BLaER1 treated with 17β-estradiol and CSF1 and Interleukin-3, amounts not matched to agents 10 nM and 100 nM (cell line): ENCODE measurements at regions not wholly inside any gene's neighbourhood (a gene's known extent, or its start where the extent isn't known, plus 50 kb on each side); places are given as distances from the start of the nearest gene placed in this dataset.

Source experiments
- H3K27ac ChIP-seq, 11 experiments: shearing (Covaris generic); formaldehyde crosslinking; 2 replicates each; pipeline ENCODE4 v1.8.1; 2022
- H3K27me3 ChIP-seq, 11 experiments: shearing (Covaris generic); formaldehyde crosslinking; 2 replicates each; pipeline ENCODE4 v1.8.1; 2022
- H3K36me3 ChIP-seq, 11 experiments: shearing (Covaris generic); formaldehyde crosslinking; 2 replicates each; pipeline ENCODE4 v1.8.1; 2022
- H3K4me1 ChIP-seq, 10 experiments: shearing (Covaris generic); formaldehyde crosslinking; 2 replicates each; pipeline ENCODE4 v1.8.1; 2022
- H3K4me2 ChIP-seq, 11 experiments: shearing (Covaris generic); formaldehyde crosslinking; 2 replicates each; pipeline ENCODE4 v1.8.1; 2022
- H3K4me3 ChIP-seq, 10 experiments: shearing (Covaris generic); formaldehyde crosslinking; 2 replicates each; pipeline ENCODE4 v1.8.1; 2022
- H3K9ac ChIP-seq, 11 experiments: shearing (Covaris generic); formaldehyde crosslinking; 2 replicates each; pipeline ENCODE4 v1.8.1; 2022
- H3K9me3 ChIP-seq, 11 experiments: shearing (Covaris generic); formaldehyde crosslinking; replicated peaks in 1 of 11; 2 replicates each; pipeline ENCODE4 v1.8.1; 2022
- H4K20me1 ChIP-seq, 11 experiments: shearing (Covaris generic); formaldehyde crosslinking; 2 replicates each; pipeline ENCODE4 v1.8.1; 2022
- Cebpa-rat ChIP-seq, 11 experiments: shearing (Covaris generic); IDR thresholded peaks; 2 replicates each; pipeline ENCODE4 v1.8.1; 2022

GRCh38 chr5:124873713-124874112 lies 127.3 kb upstream of the ZNF608 start:
- H4K20me1 ChIP-seq: no peaks in the 10 kb centered on the region
- H3K27ac ChIP-seq: no peak overlapping the region
- H3K36me3 ChIP-seq: no peaks in the 10 kb centered on the region
- no peaks in the 10 kb centered on the region for H3K9me3 ChIP-seq
- H3K4me3 ChIP-seq: no peak overlapping the region
- no peak for TF ChIP-seq Cebpa-rat (IDR thresholded peaks at IDR 0.05)
- H3K27me3 ChIP-seq: no peaks in the 10 kb centered on the region
- H3K4me2 ChIP-seq: no peak overlapping the region
- H3K4me1 ChIP-seq: peaks cover 0 to 6% (median 2%) of the 10 kb centered on the region in 10 experiments; a peak in 11 of 20 replicates
- H3K9ac ChIP-seq: no peak overlapping the region

DNA sequence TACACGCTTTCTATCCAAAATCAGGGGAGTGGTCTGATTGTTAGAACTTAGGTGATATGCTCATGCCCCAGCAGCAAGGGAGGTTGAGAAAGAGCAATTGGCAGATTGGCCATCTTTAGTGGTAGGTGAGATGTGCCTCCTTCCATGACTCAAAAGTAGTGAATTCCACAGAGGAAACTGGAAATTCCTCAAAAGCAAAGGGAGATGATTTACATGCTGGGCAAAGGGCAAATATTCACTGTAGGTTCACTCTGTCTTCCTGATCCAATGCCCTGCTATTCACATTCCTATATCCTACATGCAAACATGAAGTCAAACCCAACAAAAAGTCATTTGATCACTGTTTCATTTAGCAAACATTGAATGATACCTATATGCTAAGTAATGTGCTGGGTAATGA lies 130.1 kb upstream of the ZNF608 start:
- Histone ChIP-seq H3K27ac (no peak overlapping the region), H3K9ac (no peak overlapping the region), H3K4me3 (no peak overlapping the region), H3K27me3 (no peaks in the 10 kb centered on the region), H3K9me3 (no peaks in the 10 kb centered on the region; a peak in 2 of 22 replicates), H4K20me1 (no peaks in the 10 kb centered on the region), H3K4me2 (no peak overlapping the region), H3K4me1 (peaks cover 0 to 28% (median 8%) of the 10 kb centered on the region in 10 experiments; a peak in 12 of 20 replicates), H3K36me3 (no peaks in the 10 kb centered on the region)
- no peak for TF ChIP-seq Cebpa-rat (IDR thresholded peaks at IDR 0.05)

DNA sequence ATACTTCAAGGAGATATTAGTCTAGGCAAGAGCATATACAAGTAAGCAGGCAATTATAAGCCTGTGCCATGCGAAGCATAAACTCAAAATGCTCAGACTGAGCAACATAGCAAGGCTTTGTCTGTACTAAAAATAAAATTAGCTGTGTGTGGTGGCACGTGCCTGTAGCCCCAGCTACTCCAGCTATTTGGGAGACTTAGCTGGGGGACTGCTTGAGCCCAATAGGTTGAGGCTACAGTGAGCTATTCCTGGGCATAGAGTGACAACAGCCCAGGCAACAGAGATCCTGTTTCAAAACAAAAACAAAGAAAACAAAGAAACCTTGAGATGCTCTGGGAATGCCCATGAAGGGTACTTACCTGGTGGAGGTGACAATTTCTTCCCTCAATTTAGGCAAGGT lies 130.5 kb upstream of the ZNF608 start:
- H3K27ac ChIP-seq: no peak overlapping the region
- no peak for TF ChIP-seq Cebpa-rat (IDR thresholded peaks at IDR 0.05)

GRCh38 chr5:124877501-124878146 lies 131.2 kb upstream of the ZNF608 start:
- peaks cover 0 to 30% (median 8%) of the 10 kb centered on the region in 10 experiments; a peak in 12 of 20 replicates for H3K4me1 ChIP-seq
- no peaks in the 10 kb centered on the region for H4K20me1 ChIP-seq
- no peak overlapping the region for H3K27ac ChIP-seq
- no peaks in the 10 kb centered on the region for H3K27me3 ChIP-seq
- no peaks in the 10 kb centered on the region; a peak in 2 of 22 replicates for H3K9me3 ChIP-seq
- H3K9ac ChIP-seq: no peak overlapping the region
- no peak overlapping the region for H3K4me2 ChIP-seq
- no peaks in the 10 kb centered on the region for H3K36me3 ChIP-seq
- TF ChIP-seq Cebpa-rat (IDR thresholded peaks at IDR 0.05): no peak
- H3K4me3 ChIP-seq: no peak overlapping the region

More for the DNA sequence above, 130.5 kb upstream of the ZNF608 start:
- no peaks in the 10 kb centered on the region for H4K20me1 ChIP-seq
- H3K36me3 ChIP-seq: no peaks in the 10 kb centered on the region
- no peak overlapping the region for H3K9ac ChIP-seq
- no peaks in the 10 kb centered on the region for H3K27me3 ChIP-seq
- H3K4me1 ChIP-seq: peaks cover 0 to 30% (median 8%) of the 10 kb centered on the region in 10 experiments; a peak in 12 of 20 replicates
- H3K4me2 ChIP-seq: no peak overlapping the region
- H3K9me3 ChIP-seq: no peaks in the 10 kb centered on the region; a peak in 2 of 22 replicates
- no peak overlapping the region for H3K4me3 ChIP-seq

DNA sequence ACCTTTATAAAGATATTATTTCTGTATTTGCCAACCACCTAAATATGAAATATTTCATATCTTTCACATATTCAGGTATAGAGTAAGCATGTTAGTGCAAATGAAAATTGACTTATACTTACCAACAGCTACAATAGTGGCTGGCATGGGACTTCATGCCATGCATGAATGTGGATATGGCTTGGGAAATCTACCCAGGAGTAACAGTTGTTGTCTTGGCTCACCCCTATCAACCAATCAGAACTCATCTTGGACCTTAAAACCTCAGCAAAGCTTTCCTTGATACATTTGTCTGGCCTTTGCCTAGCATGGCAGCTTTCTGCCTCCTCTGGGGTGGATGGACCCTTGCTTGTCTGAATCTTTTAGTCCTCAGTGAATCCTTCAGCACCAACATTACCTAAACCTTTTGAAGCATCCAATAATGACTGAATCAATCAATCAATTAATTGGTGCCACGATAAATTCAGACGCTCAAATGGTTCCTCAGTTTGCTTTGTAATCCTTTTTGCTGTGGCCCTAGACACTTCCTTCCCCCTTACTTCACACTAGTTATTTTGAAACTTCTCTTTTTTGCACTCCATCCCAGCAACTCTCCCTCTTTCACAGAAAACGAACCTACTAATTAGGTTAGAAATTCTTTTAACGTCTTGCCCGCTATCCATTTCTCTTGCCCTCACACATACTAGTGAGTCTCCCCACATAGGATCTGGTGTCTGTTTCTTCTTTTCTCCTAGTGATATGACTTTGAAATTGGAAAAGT lies 132.3 kb upstream of the ZNF608 start:
- H3K4me3 ChIP-seq: no peak overlapping the region
- peak overlapping the region in 7 of 11 experiments; percentile 6 to 77 (median 52); a peak in 12 of 22 replicates for H3K4me2 ChIP-seq
- H4K20me1 ChIP-seq: no peaks in the 10 kb centered on the region
- peak overlapping the region in 1 of 11 experiments; percentile 20; a peak in 1 of 22 replicates for H3K27ac ChIP-seq
- peaks cover 0 to 30% (median 8%) of the 10 kb centered on the region in 10 experiments; a peak in 12 of 20 replicates for H3K4me1 ChIP-seq
- no peak for TF ChIP-seq Cebpa-rat (IDR thresholded peaks at IDR 0.05)
- no peaks in the 10 kb centered on the region; a peak in 2 of 22 replicates for H3K9me3 ChIP-seq
- H3K27me3 ChIP-seq: no peaks in the 10 kb centered on the region
- no peak overlapping the region for H3K9ac ChIP-seq
- no peaks in the 10 kb centered on the region for H3K36me3 ChIP-seq

DNA sequence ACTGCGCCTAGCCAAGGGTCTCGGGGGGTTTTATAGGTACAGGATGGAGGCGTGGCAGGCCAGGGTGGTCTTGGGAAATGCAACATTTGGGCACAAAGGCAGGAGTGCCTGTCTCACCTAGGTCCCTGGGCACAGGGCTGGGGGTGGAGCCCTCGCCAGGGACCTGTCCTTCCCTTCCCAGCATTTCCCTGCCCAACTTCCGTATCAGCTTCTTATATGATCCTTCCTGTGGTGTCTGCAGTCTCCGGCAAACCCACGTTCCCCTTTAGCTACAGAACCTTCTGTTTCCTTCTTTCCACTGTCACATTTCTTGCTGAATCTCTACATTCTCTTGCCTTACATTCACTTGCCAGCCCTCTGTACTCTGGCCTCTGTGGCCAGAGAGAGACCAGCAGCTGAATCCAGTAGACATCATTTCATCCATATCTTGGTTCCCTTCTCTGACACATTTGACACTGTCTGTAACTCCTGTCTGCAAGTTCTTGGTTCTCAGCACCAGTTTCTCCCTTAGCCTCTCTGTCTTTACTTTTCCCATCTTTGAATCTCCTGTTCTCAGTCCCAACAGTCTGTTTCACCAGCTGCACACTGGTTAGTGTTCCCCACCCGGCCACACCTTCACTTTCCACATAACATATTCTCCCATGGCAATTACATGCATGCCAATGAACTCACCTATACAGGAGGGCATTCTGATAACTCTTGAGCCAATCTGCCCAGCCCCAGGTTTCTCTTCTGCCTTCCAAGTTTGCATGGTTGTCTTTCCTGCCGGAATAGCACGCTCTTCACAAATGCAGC lies 134.7 kb upstream of the ZNF608 start:
- Histone ChIP-seq H3K27ac (no peak overlapping the region), H3K4me2 (peak overlapping the region in 2 of 11 experiments; percentile 39 to 46; a peak in 5 of 22 replicates), H3K27me3 (no peaks in the 10 kb centered on the region), H3K36me3 (no peaks in the 10 kb centered on the region), H3K4me1 (peaks cover 0 to 30% (median 8%) of the 10 kb centered on the region in 10 experiments; a peak in 12 of 20 replicates), H4K20me1 (no peaks in the 10 kb centered on the region), H3K9me3 (peaks cover 8 to 16% (median 12%) of the 10 kb centered on the region in 11 experiments; a peak in 18 of 22 replicates), H3K9ac (no peak overlapping the region), H3K4me3 (no peak overlapping the region)
- no peak for TF ChIP-seq Cebpa-rat (IDR thresholded peaks at IDR 0.05)

DNA sequence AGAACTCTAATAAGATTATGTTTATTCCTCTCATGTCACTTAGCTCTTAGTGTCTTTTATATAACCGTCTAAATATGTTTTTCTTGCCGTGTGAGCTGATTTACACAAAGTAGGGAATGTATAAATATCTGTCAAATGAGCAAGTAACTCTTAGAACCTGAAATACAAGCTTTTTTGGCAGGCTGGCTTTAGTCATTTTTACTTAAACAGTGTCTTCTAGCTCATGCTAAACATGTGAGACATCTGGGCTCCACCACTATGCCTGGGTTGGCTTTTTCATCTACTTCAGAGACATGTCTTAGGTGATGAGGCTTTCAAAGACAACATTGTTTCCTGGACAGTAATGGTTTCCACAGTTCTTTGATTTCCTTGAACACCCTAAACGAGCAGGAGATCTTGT lies 137.2 kb upstream of the ZNF608 start:
- no peak for TF ChIP-seq Cebpa-rat (IDR thresholded peaks at IDR 0.05)
- Histone ChIP-seq H3K4me2 (no peak overlapping the region), H3K27ac (no peak overlapping the region), H4K20me1 (no peaks in the 10 kb centered on the region), H3K9me3 (peaks cover 8 to 21% (median 15%) of the 10 kb centered on the region in 11 experiments; a peak in 18 of 22 replicates), H3K36me3 (no peaks in the 10 kb centered on the region), H3K9ac (no peak overlapping the region), H3K4me3 (no peak overlapping the region), H3K27me3 (no peaks in the 10 kb centered on the region), H3K4me1 (peaks cover under 1 to 32% (median 7%) of the 10 kb centered on the region in 10 experiments; a peak in 17 of 20 replicates)

GRCh38 chr5:124884114-124884513 lies 137.7 kb upstream of the ZNF608 start:
- peaks cover 3 to 32% (median 9%) of the 10 kb centered on the region in 10 experiments; a peak in 18 of 20 replicates for H3K4me1 ChIP-seq
- no peaks in the 10 kb centered on the region for H3K36me3 ChIP-seq
- H3K27ac ChIP-seq: no peak overlapping the region
- no peak for TF ChIP-seq Cebpa-rat (IDR thresholded peaks at IDR 0.05)
- no peaks in the 10 kb centered on the region for H4K20me1 ChIP-seq
- H3K27me3 ChIP-seq: no peaks in the 10 kb centered on the region
- no peak overlapping the region for H3K4me3 ChIP-seq
- H3K4me2 ChIP-seq: no peak overlapping the region
- H3K9me3 ChIP-seq: peaks cover 8 to 21% (median 15%) of the 10 kb centered on the region in 11 experiments; a peak in 18 of 22 replicates
- no peak overlapping the region for H3K9ac ChIP-seq

DNA sequence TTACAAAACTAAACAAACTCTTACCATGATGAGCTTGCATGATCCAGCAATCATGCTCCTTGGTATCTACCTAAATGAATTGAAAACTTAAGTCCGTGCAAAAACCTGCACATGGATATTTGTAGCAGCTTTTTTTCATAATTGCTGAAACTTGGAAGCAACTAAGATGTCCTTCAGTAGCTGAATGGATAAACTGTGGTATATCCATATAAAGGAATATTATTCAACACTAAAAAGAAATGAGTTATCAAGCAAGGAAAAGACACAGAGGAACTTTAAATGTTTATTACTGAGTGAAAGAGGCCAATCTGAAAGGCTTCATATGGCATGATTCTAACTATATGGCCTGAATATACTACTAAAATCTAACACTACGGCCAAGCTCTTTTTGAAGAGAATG lies 139.1 kb upstream of the ZNF608 start:
- Histone ChIP-seq H3K27ac (no peak overlapping the region), H3K9ac (no peak overlapping the region), H3K4me1 (peaks cover 0 to 29% (median 11%) of the 10 kb centered on the region in 10 experiments; a peak in 14 of 20 replicates), H3K4me3 (no peak overlapping the region), H4K20me1 (no peaks in the 10 kb centered on the region), H3K9me3 (peaks cover 8 to 21% (median 15%) of the 10 kb centered on the region in 11 experiments; a peak in 19 of 22 replicates), H3K27me3 (no peaks in the 10 kb centered on the region), H3K36me3 (no peaks in the 10 kb centered on the region), H3K4me2 (no peak overlapping the region)
- TF ChIP-seq Cebpa-rat (IDR thresholded peaks at IDR 0.05): no peak
